HG02763 (cell line): ENCODE measurements at regions not wholly inside any gene's neighbourhood (a gene's known extent, or its start where the extent isn't known, plus 50 kb on each side); places are given as distances from the start of the nearest gene placed in this dataset.
"Not testable (repeated sequence)": the region's sequence is repeated elsewhere in the genome, so short reads cannot be mapped to it uniquely, and the experiment has no call there.

Source experiments
- ATAC-seq: cut with Tn5 transposase; IDR thresholded peaks from one replicate; pipeline ENCODE4 v1.9.1; 2021; ENCODE audit warnings: mild to moderate bottlenecking, moderate library complexity; ENCODE audit not compliant: unreplicated experiment

DNA sequence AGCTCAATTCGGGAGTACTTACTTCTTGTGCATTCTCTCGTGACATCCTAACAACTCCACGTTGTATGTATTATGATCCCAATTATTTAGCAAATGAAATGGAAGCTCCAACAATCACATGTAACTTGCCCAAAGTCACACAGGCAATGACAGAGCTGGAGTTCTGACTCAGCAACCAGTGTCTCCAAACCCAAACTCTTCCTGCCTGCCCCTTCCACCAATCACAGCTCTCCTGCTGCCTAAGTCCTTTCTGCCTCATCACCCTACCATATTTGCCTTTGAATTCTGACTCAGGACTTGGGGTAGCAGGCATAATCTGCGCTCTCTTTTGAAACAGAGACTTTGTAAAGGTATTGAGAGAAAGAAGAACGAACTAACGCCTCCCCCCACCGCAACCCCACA, 245.2 kb upstream of the MAF start:
- ATAC-seq, result no peak

- ATAC-seq, result peak; percentile 74
Measured at GRCh38 chr16:79845033-79845733, 244.6 kb upstream of the MAF start.

DNA sequence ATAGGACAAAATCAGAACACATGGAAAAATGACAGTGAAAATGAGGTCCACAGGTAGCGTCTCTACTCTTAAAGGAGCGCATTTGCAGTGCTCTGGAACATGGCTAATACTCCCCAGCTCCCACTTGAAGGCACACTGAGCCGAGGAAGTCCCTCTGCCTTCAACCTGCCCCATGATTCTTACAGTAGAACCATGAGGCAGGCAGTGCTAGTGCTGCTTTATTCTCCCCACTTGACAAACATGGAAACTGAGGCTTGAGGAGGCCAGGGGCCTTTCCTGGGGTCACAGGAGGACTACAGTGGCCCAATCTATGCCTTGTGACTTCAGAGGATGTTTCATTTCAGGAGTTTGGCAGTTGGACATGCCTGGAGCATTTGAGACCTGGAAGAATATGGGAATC, 244.1 kb upstream of the MAF start:
- ATAC-seq, result no peak

DNA sequence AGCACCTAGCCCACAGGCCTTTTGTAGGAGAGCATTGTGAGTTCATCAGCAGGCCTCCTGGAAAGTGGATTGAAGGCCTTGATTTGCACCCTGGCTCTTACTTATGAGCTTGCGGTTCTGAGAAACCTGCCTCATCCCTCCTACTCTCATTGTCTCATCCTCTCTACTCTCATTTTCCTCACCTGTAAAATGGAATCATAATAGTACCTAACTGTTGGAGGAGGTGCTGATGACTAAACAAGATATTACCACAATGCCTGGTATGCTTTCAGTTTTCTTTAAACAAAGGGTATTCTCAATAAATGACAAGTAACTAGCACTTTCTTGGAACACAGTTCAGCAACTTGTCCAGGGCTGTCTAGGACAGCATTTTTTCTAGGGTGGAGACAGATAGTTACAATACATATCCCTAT, 243.1 kb upstream of the MAF start:
- ATAC-seq, result no peak

DNA sequence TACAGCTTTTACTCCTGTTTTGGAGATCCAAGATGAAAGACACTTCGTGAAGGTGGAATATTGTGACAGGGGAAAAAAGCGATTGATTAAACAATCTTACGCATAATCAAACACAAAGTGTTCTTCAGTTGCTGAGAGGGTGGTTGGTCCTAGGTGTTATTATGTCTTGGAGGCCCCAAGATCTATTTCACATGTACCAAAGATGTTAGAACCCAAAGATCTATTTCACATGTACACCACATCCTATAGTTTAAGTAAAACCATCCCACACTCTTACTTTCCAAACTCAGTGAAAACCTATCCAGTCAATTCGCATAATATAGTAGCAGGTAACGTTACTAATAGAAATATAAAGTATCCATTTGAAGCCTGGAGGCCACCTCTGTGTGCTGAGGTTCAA, 242.6 kb upstream of the MAF start:
- no peak for ATAC-seq

- no peak for ATAC-seq
Measured at GRCh38 chr16:79842197-79842596, 241.7 kb upstream of the MAF start.

GRCh38 chr16:79839466-79840341, 239.2 kb upstream of the MAF start:
- no peak for ATAC-seq

DNA sequence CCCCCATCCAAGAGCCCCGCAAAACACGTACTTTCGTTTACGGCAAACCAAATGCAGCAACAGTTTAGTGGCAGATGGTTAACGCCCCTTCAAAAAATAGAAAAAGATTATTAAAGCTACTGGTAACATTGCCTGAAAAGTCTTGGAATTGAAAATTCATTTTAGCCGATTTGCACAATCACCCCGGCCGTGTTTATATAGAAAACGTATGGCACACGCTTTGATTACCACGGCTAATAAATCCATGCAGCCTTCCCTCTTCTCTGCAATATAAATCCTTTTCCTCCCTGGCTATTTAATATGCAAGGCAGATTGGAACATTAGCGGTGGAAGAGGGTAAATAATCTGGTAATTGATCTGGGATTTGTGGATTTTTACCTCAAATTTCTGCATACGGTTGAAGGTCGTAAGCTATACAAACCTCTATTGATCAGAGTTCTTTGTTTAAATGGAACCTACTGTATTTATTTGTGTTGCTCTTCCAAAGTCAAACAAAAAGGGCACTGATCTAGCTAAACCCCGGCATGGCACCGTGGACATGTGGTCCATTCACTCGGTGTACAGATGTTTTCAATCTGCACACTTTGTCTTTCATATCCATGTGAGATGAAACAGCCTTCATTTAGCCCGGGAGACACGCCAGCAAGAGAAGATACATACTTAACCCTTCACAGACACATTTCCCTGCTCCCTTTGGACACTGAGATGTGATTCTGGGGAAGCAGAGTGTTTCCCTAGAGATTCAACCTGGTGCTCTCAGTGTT, 238.1 kb upstream of the MAF start:
- no peak for ATAC-seq

GRCh38 chr16:79836144-79836543, 235.6 kb upstream of the MAF start:
- ATAC-seq, result no peak

DNA sequence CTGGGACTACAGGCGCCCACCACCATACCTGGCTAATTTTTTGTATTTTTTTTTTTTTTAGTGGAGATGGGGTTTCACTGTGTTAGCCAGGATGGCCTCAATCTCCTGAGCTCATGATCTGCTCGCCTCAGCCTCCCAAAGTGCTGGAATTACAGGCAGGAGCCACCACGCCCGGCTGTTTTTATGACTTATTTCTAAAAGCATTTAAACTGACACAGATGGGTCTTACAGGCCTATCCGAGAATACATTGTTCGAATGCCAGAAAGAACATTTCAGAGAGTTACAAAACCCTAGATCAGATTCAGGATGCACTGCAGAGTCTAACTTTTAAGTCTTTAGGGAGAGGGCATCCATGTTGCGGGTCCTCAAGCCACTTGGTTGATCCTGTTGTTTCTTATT, 234.7 kb upstream of the MAF start:
- no peak for ATAC-seq

- ATAC-seq, result no peak
Measured at GRCh38 chr16:79834720-79835119, 234.2 kb upstream of the MAF start.

- ATAC-seq, result not testable (repeated sequence)
Measured at GRCh38 chr16:79834003-79834402, 233.5 kb upstream of the MAF start.

DNA sequence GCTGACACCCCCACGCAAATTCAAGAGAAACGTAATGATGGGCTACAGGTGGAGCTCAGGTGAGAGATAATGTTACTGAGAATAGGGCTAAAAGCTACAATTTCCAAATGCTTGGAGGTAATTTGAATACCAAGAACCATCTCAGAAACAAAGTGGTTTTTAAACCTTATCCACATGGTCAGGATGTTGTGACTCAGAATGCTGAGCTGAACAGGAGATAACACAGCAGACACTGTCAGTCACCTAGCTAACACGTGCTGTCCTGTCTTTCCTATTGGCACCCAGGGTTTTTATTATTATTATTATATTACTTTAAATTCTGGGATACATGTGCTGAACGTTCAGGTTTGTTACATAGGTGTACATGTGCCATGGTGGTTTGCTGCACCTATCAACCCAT, 233.0 kb upstream of the MAF start:
- ATAC-seq, result no peak

GRCh38 chr16:79826732-79827475, 226.4 kb upstream of the MAF start:
- no peak for ATAC-seq

DNA sequence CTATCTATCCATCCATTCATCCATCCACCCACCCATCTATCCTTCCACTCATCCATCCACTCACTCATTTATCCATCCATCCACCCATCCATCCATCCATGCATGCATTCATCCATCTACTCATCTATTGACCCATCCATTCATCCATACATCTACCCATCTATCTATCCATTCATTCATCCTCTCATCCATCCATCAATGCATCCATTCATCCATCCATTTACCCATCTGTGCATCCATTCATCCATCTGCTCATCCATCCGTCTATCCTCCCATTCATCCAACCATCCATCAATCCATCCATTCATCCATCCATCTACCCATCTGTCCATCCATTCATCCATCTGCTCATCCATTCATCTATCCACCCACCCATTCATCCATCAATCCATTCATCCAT, 224.5 kb upstream of the MAF start:
- ATAC-seq, result no peak

DNA sequence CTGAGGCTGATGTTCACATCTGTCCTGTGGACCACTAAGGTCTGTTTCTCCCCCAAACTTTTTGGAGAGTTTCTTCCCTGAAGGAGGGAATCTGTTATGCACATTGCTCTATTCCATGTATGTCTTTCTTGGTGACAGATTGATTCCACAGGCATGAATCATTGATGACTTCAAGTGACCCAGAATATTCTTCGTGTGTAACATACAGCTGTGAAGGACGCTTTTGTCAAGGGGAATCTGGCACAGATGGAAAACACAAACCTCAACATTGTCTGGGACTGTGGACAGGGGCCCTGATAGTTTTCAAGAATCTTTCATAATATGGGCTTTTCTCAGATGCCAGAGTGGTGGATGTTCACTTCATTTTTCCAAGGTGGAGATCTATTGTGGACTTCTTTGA, 223.1 kb upstream of the MAF start:
- ATAC-seq, result no peak

GRCh38 chr16:79821911-79822310, 221.4 kb upstream of the MAF start:
- no peak for ATAC-seq

DNA sequence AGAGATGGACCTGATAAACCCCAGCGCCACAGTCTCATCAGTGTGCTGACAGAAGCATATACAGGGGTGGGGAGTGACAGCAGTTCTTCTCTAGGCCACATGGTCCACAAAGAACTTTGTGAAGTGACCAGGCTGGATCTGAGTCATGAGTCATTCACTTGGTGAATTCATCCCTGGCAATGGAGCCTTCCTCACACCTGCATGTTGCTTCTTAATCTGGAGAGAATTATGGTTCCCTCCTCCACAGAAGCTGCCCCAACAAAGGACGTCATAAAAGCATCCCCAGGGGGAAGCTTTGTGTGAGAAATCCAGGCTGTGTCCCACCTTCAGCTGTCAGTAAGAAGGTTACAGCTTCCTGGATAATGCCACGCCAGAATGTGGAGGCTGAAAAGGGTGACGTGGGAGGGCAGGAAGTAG, 215.6 kb upstream of the MAF start:
- no peak for ATAC-seq

DNA sequence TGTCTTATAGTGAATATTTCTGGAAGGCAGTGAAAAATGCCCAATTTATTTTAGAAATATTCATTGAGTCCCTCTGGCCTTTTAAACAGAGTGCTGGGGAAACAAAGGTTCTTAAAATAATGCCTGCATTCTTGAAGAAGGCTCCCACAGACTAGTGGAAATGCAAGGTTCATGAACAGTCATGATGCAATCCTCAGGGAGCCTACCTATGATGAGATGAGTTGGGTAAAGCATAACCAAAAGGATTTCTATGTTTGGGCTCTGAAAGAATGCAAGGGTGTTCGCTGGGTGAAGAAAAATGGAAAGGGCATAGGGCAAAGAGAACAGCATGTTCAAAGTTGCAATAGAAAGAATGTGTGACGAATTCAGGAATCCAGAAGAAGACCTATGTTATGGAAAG, 214.5 kb upstream of the MAF start:
- no peak for ATAC-seq

- no peak for ATAC-seq
Measured at GRCh38 chr16:79814124-79814523, 213.6 kb upstream of the MAF start.

DNA sequence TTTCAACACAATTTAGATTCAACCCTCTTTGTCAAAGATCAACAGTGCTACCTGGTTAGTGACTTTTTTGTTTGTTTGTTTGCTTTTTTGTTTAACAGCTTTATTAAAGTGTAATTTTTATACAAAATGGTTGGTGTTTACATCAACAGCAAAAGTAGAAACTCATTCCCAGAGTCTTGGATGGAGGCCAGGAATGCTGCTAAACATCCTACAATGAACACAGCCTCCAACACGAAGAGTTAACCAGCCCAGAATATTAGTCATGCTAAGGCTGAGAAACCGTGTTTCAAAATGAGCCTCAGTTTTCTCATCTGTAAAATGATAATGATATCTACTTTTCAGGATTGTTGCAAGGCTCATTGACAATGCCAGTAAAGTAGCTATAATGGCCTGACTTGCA, 211.0 kb upstream of the MAF start:
- ATAC-seq, result no peak
